ENCODE measurements at regions not wholly inside any gene's neighbourhood (a gene's known extent, or its start where the extent isn't known, plus 50 kb on each side); places are given as distances from the start of the nearest gene placed in this dataset.

- H3K9me3 Mint-ChIP-seq (ENCODE audit: unreplicated experiment): peaks cover 23% of the 10 kb centered on the region
- H3K4me1 ChIP-seq (ENCODE audit: insufficient read depth, low read length): no peaks in the 10 kb centered on the region
- H3K9ac ChIP-seq (ENCODE audit: low read length): no peak overlapping the region
- H3K9me3 ChIP-seq (ENCODE audit: insufficient read depth, low read depth, low read length): no peaks in the 10 kb centered on the region
- H3K27me3 Mint-ChIP-seq (ENCODE audit: low read depth, unreplicated experiment): peaks cover 7% of the 10 kb centered on the region
- no peak overlapping the region for H3K27ac ChIP-seq (ENCODE audit: low read depth, low read length)
- H3K79me2 ChIP-seq (ENCODE audit: insufficient read depth, low read length): no peaks in the 10 kb centered on the region
- no peaks in the 10 kb centered on the region for H4K20me1 ChIP-seq (ENCODE audit: insufficient read depth, low read length)
- H2AFZ ChIP-seq (ENCODE audit: low read depth, low read length): no peak overlapping the region
- peaks cover 4% of the 10 kb centered on the region for H3K36me3 Mint-ChIP-seq (ENCODE audit: low read depth, unreplicated experiment)
- no peak overlapping the region for H3K27ac Mint-ChIP-seq (ENCODE audit: unreplicated experiment)
- H3K4me3 ChIP-seq (ENCODE audit: insufficient read depth, low read depth, low read length): no peak overlapping the region
- no peak overlapping the region for H3K4me3 Mint-ChIP-seq (ENCODE audit: unreplicated experiment)
- no peak overlapping the region for H3K4me2 ChIP-seq (ENCODE audit: low read length)
- TF ChIP-seq EZH2 (IDR thresholded peaks at IDR 0.05; ENCODE audit: insufficient read depth, low read length): no peak
- TF ChIP-seq, protein P1, sequence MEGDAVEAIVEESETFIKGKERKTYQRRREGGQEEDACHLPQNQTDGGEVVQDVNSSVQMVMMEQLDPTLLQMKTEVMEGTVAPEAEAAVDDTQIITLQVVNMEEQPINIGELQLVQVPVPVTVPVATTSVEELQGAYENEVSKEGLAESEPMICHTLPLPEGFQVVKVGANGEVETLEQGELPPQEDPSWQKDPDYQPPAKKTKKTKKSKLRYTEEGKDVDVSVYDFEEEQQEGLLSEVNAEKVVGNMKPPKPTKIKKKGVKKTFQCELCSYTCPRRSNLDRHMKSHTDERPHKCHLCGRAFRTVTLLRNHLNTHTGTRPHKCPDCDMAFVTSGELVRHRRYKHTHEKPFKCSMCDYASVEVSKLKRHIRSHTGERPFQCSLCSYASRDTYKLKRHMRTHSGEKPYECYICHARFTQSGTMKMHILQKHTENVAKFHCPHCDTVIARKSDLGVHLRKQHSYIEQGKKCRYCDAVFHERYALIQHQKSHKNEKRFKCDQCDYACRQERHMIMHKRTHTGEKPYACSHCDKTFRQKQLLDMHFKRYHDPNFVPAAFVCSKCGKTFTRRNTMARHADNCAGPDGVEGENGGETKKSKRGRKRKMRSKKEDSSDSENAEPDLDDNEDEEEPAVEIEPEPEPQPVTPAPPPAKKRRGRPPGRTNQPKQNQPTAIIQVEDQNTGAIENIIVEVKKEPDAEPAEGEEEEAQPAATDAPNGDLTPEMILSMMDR (IDR thresholded peaks at IDR 0.05; ENCODE audit: insufficient read depth, low read depth, low read length): no peak
- FAIRE-seq (no peak), DNase-seq (ENCODE audit: low read depth) (no peak)
- no peaks in the 10 kb centered on the region for H3K36me3 ChIP-seq (ENCODE audit: insufficient read depth, low read length)
- H3K4me1 Mint-ChIP-seq (ENCODE audit: low read depth, unreplicated experiment): peaks cover 2% of the 10 kb centered on the region
- no peaks in the 10 kb centered on the region for H3K27me3 ChIP-seq (ENCODE audit: insufficient read depth, low read length)
These were observed 50.2 kb upstream of the RAPGEF4 start for GRCh38 chr2:172685467-172685866.

All from astrocyte (in vitro differentiated cells and primary cell).